ENCODE measurements at regions not wholly inside any gene's neighbourhood (a gene's known extent, or its start where the extent isn't known, plus 50 kb on each side); places are given as distances from the start of the nearest gene placed in this dataset.

- TF ChIP-seq ZNF462 (CRISPR knock-in tag; IDR thresholded peaks at IDR 0.05) = no peak
- no peak for TF ChIP-seq NANOG (IDR thresholded peaks at IDR 0.05; ENCODE audit: borderline replicate concordance)
These were observed 459.4 kb downstream of the FOXO1 start (continued) for GRCh38 chr13:40207001-40207478.

GRCh38 chr13:40208517-40208916 is 457.9 kb downstream of the FOXO1 start:
- no peaks in the 10 kb centered on the region for H3K9me3 Mint-ChIP-seq
- H3K4me3 Mint-ChIP-seq = no peak overlapping the region
- Histone ChIP-seq H2AFZ (no peak overlapping the region), H3K27me3 (ENCODE audit: insufficient read depth) (no peaks in the 10 kb centered on the region), H3K27ac (ENCODE audit: low read depth) (no peak overlapping the region), H3K4me1 (ENCODE audit: insufficient read depth) (no peaks in the 10 kb centered on the region), H3K4me3 (no peak overlapping the region), H4K20me1 (replicated peaks; ENCODE audit: insufficient read depth) (no peaks in the 10 kb centered on the region), H3K9me2 (ENCODE audit: insufficient read depth) (peaks cover 13% of the 10 kb centered on the region; the same call in 1 of the 2 replicates), H3F3A (replicated peaks; ENCODE audit: low read depth) (no peaks in the 10 kb centered on the region), H3K36me3 (ENCODE audit: insufficient read depth) (no peaks in the 10 kb centered on the region), H3K4me2 (no peak overlapping the region), H3K79me2 (replicated peaks; ENCODE audit: insufficient read depth) (no peaks in the 10 kb centered on the region)
- no peak for ATAC-seq
- DNase-seq (ENCODE audit: low spot score) = no peak
- no peak for TF ChIP-seq ZNF114 (CRISPR knock-in tag; IDR thresholded peaks at IDR 0.05)
- no peak for TF ChIP-seq POLR2AphosphoS5 (IDR thresholded peaks at IDR 0.05; ENCODE audit: low read depth)
- peaks cover 5% of the 10 kb centered on the region; the same call in 1 of the 3 replicates for H3K4me1 Mint-ChIP-seq
- no peak overlapping the region for H3K27ac Mint-ChIP-seq
- no peaks in the 10 kb centered on the region for H3K36me3 Mint-ChIP-seq (ENCODE audit: low read depth)
- H3K27me3 Mint-ChIP-seq (ENCODE audit: insufficient read depth, low read depth, poor library complexity) = peaks cover 2% of the 10 kb centered on the region

All from GM23338 (cell line).